ENCODE measurements at regions not wholly inside any gene's neighbourhood (a gene's known extent, or its start where the extent isn't known, plus 50 kb on each side); places are given as distances from the start of the nearest gene placed in this dataset.

- TF ChIP-seq EZH2 (IDR thresholded peaks at IDR 0.05; ENCODE audit: borderline replicate concordance, low read depth, low read length, severe bottlenecking) (no peak), CTCF (IDR thresholded peaks at IDR 0.05; ENCODE audit: borderline replicate concordance, extremely low read depth, low read length, poor library complexity, severe bottlenecking) (no peak)
Measured at GRCh38 chr2:117702098-117702497, 112.4 kb upstream of the DDX18 start.

All from DND-41 (cell line).